ENCODE measurements at regions not wholly inside any gene's neighbourhood (a gene's known extent, or its start where the extent isn't known, plus 50 kb on each side); places are given as distances from the start of the nearest gene placed in this dataset.

- ATAC-seq, result no peak
- no peak for TF ChIP-seq PPARA (CRISPR knock-in tag; IDR thresholded peaks at IDR 0.05; ENCODE audit: borderline replicate concordance)
- no peak for TF ChIP-seq ZNF8 (CRISPR knock-in tag; IDR thresholded peaks at IDR 0.05)
- TF ChIP-seq GLIS3 (CRISPR knock-in tag; IDR thresholded peaks at IDR 0.05), result no peak
- no peak for TF ChIP-seq POU6F1 (CRISPR knock-in tag; IDR thresholded peaks at IDR 0.05; ENCODE audit: borderline replicate concordance, low read depth)
- no peak for TF ChIP-seq PATZ1 (CRISPR knock-in tag; IDR thresholded peaks at IDR 0.05; ENCODE audit: borderline replicate concordance)
- no peak for TF ChIP-seq CSRNP3 (CRISPR knock-in tag; IDR thresholded peaks at IDR 0.05)
- TF ChIP-seq ZFP30 (CRISPR knock-in tag; IDR thresholded peaks at IDR 0.05), result no peak
- no peak for TF ChIP-seq TCF4 (CRISPR knock-in tag; IDR thresholded peaks at IDR 0.05; ENCODE audit: borderline replicate concordance)
- no peak for TF ChIP-seq ZFP3 (CRISPR knock-in tag; IDR thresholded peaks at IDR 0.05)
- no peak for TF ChIP-seq TSHZ2 (CRISPR knock-in tag; IDR thresholded peaks at IDR 0.05)
- TF ChIP-seq OSR1 (CRISPR knock-in tag; IDR thresholded peaks at IDR 0.05), result no peak
- TF ChIP-seq BACH2 (CRISPR knock-in tag; IDR thresholded peaks at IDR 0.05; ENCODE audit: borderline replicate concordance), result no peak
- no peak for TF ChIP-seq ISL1 (CRISPR knock-in tag; IDR thresholded peaks at IDR 0.05)
- TF ChIP-seq ZNF565 (CRISPR knock-in tag; conservative IDR thresholded peaks at IDR 0.05; ENCODE audit: low read depth), result no peak
- TF ChIP-seq ZNF70 (CRISPR knock-in tag; IDR thresholded peaks at IDR 0.05), result no peak
- TF ChIP-seq SNAI2 (CRISPR knock-in tag; IDR thresholded peaks at IDR 0.05), result no peak
Measured at GRCh38 chr4:142925161-142925560, 79.1 kb upstream of the INPP4B start.

GRCh38 chr4:142927721-142928120, 81.6 kb upstream of the INPP4B start:
- TF ChIP-seq ZFP3 (CRISPR knock-in tag; IDR thresholded peaks at IDR 0.05) (no peak), POU6F1 (CRISPR knock-in tag; IDR thresholded peaks at IDR 0.05; ENCODE audit: borderline replicate concordance, low read depth) (no peak), ZNF70 (CRISPR knock-in tag; IDR thresholded peaks at IDR 0.05) (no peak), ESRRG (CRISPR knock-in tag; IDR thresholded peaks at IDR 0.05) (no peak), TSHZ2 (CRISPR knock-in tag; IDR thresholded peaks at IDR 0.05) (no peak), ZNF8 (CRISPR knock-in tag; IDR thresholded peaks at IDR 0.05) (no peak), OSR1 (CRISPR knock-in tag; IDR thresholded peaks at IDR 0.05) (no peak), CSRNP3 (CRISPR knock-in tag; IDR thresholded peaks at IDR 0.05) (no peak), TCF4 (CRISPR knock-in tag; IDR thresholded peaks at IDR 0.05; ENCODE audit: borderline replicate concordance) (no peak), CSDC2 (CRISPR knock-in tag; IDR thresholded peaks at IDR 0.05) (no peak), TOX (CRISPR knock-in tag; IDR thresholded peaks at IDR 0.05; ENCODE audit: borderline replicate concordance) (no peak), ZC3H10 (CRISPR knock-in tag; IDR thresholded peaks at IDR 0.05) (no peak), PPARA (CRISPR knock-in tag; IDR thresholded peaks at IDR 0.05; ENCODE audit: borderline replicate concordance) (no peak)
- ATAC-seq, result no peak

Data from SK-N-SH treated with all-trans-retinoic acid at 6 μM for 48 hours (cell line).